ENCODE measurements at regions not wholly inside any gene's neighbourhood (a gene's known extent, or its start where the extent isn't known, plus 50 kb on each side); places are given as distances from the start of the nearest gene placed in this dataset.

- Histone ChIP-seq H3K4me1 (peaks cover 4% of the 10 kb centered on the region), H3K9me3 (no peaks in the 10 kb centered on the region), H3K36me3 (no peaks in the 10 kb centered on the region), H3K27me3 (no peaks in the 10 kb centered on the region), H3K27ac (no peak overlapping the region), H3K4me3 (no peak overlapping the region)
- TF ChIP-seq POLR2A (IDR thresholded peaks at IDR 0.05) (no peak), POLR2AphosphoS5 (IDR thresholded peaks at IDR 0.05) (no peak), CTCF (IDR thresholded peaks at IDR 0.05) (no peak), EP300 (IDR thresholded peaks at IDR 0.05) (no peak)
- no peak for DNase-seq (ENCODE audit: low spot score in 2 of 2)
- WGBS, result 97% methylated on average over 2 of the region's 2 CpGs
Observed at GRCh38 chr6:154617175-154617574, 106.7 kb upstream of the CNKSR3 start.

- Histone ChIP-seq H3K36me3 (no peaks in the 10 kb centered on the region), H3K27ac (no peak overlapping the region), H3K9me3 (no peaks in the 10 kb centered on the region), H3K27me3 (no peaks in the 10 kb centered on the region), H3K4me1 (peaks cover 4% of the 10 kb centered on the region), H3K4me3 (no peak overlapping the region)
- WGBS, result 57% methylated on average over 5 of the region's 5 CpGs
- no peak for DNase-seq (ENCODE audit: low spot score in 2 of 2)
- TF ChIP-seq EP300 (IDR thresholded peaks at IDR 0.05), result no peak
- TF ChIP-seq CTCF (IDR thresholded peaks at IDR 0.05), result no peak
- no peak for TF ChIP-seq POLR2AphosphoS5 (IDR thresholded peaks at IDR 0.05)
- no peak for TF ChIP-seq POLR2A (IDR thresholded peaks at IDR 0.05)
Observed at GRCh38 chr6:154619146-154619545, 108.7 kb upstream of the CNKSR3 start.

GRCh38 chr6:154621686-154622085, 111.2 kb upstream of the CNKSR3 start:
- no peaks in the 10 kb centered on the region for H3K36me3 ChIP-seq
- no peaks in the 10 kb centered on the region for H3K27me3 ChIP-seq
- no peak overlapping the region for H3K27ac ChIP-seq
- 68% methylated on average over 4 of the region's 4 CpGs for WGBS
- no peaks in the 10 kb centered on the region for H3K9me3 ChIP-seq
- peaks cover 4% of the 10 kb centered on the region for H3K4me1 ChIP-seq
- no peak overlapping the region for H3K4me3 ChIP-seq
- TF ChIP-seq CTCF (IDR thresholded peaks at IDR 0.05), result no peak
- no peak for TF ChIP-seq POLR2AphosphoS5 (IDR thresholded peaks at IDR 0.05)
- TF ChIP-seq POLR2A (IDR thresholded peaks at IDR 0.05), result no peak
- TF ChIP-seq EP300 (IDR thresholded peaks at IDR 0.05), result no peak
- no peak for DNase-seq (ENCODE audit: low spot score in 2 of 2)

- WGBS, result 87% methylated on average over 3 of the region's 3 CpGs
- no peak for TF ChIP-seq POLR2AphosphoS5 (IDR thresholded peaks at IDR 0.05)
- TF ChIP-seq POLR2A (IDR thresholded peaks at IDR 0.05), result no peak
- TF ChIP-seq CTCF (IDR thresholded peaks at IDR 0.05), result no peak
- no peak for TF ChIP-seq EP300 (IDR thresholded peaks at IDR 0.05)
- H3K9me3 ChIP-seq, result no peaks in the 10 kb centered on the region
- H3K27ac ChIP-seq, result no peak overlapping the region
- H3K36me3 ChIP-seq, result no peaks in the 10 kb centered on the region
- H3K4me1 ChIP-seq, result peaks cover 4% of the 10 kb centered on the region
- no peaks in the 10 kb centered on the region for H3K27me3 ChIP-seq
- DNase-seq (ENCODE audit: low spot score in 2 of 2), result no peak
- no peak overlapping the region for H3K4me3 ChIP-seq
Observed at GRCh38 chr6:154622618-154623336, 110.4 kb upstream of the SCAF8 start.

GRCh38 chr6:154623391-154623790, 109.8 kb upstream of the SCAF8 start:
- no peaks in the 10 kb centered on the region for H3K9me3 ChIP-seq
- WGBS, result 89% methylated on average over 6 of the region's 6 CpGs
- no peak overlapping the region for H3K27ac ChIP-seq
- TF ChIP-seq POLR2A (IDR thresholded peaks at IDR 0.05) (no peak), EP300 (IDR thresholded peaks at IDR 0.05) (no peak), POLR2AphosphoS5 (IDR thresholded peaks at IDR 0.05) (no peak), CTCF (IDR thresholded peaks at IDR 0.05) (no peak)
- no peak overlapping the region for H3K4me3 ChIP-seq
- H3K27me3 ChIP-seq, result no peaks in the 10 kb centered on the region
- no peaks in the 10 kb centered on the region for H3K36me3 ChIP-seq
- no peak for DNase-seq (ENCODE audit: low spot score in 2 of 2)
- peaks cover 4% of the 10 kb centered on the region for H3K4me1 ChIP-seq
